Stomach (tissue), 4 donors: ENCODE measurements at regions not wholly inside any gene's neighbourhood (a gene's known extent, or its start where the extent isn't known, plus 50 kb on each side); places are given as distances from the start of the nearest gene placed in this dataset.

Source experiments
- CTCF ChIP-seq, 7 experiments: fragments of 450-650 bp in 4 of 7; fragments of 200-600 bp in 3 of 7; sonication (generic) in 3 of 7; IDR thresholded peaks; one replicate each; pipeline ENCODE4 v1.5.1; 2016 to 2019; ENCODE audit warnings: antibody characterized with exemption in 7 of 7, control low read depth in 2 of 7, mild to moderate bottlenecking in 1 of 7
- EP300 ChIP-seq: sonication (generic); formaldehyde crosslinking; IDR thresholded peaks from one replicate; pipeline ENCODE4 v1.6.1; 2017; ENCODE audit warnings: antibody characterized with exemption
- POLR2A ChIP-seq, 4 donors: fragments of 450-650 bp; IDR thresholded peaks; one replicate each; pipeline ENCODE4 v1.6.1; 2016; ENCODE audit warnings: antibody characterized with exemption in 4 of 4, control low read depth in 2 of 4, mild to moderate bottlenecking in 1 of 4, moderate library complexity in 1 of 4
- POLR2AphosphoS5 ChIP-seq, 3 donors: sonication (generic); formaldehyde crosslinking; IDR thresholded peaks; one replicate each; pipeline ENCODE4 v1.6.1; 2016; ENCODE audit warnings: antibody characterized with exemption in 3 of 3

- TF ChIP-seq CTCF (IDR thresholded peaks at IDR 0.05), result no peak
- no peak for TF ChIP-seq EP300
- TF ChIP-seq POLR2A (IDR thresholded peaks at IDR 0.05), result no peak
- TF ChIP-seq POLR2AphosphoS5 (IDR thresholded peaks at IDR 0.05), result no peak
Observed at GRCh38 chr5:83417884-83418283, 53.7 kb upstream of the VCAN start.
